GM18868 (cell line): ENCODE measurements at regions not wholly inside any gene's neighbourhood (a gene's known extent, or its start where the extent isn't known, plus 50 kb on each side); places are given as distances from the start of the nearest gene placed in this dataset.

Experiments used
- ATAC-seq: cut with Tn5 transposase; IDR thresholded peaks from one replicate; pipeline ENCODE4 v1.9.1; 2021; ENCODE audit warnings: mild to moderate bottlenecking, moderate library complexity; ENCODE audit not compliant: unreplicated experiment

- no peak for ATAC-seq
These were observed 359.5 kb upstream of the MKI67 start for GRCh38 chr10:128485701-128486235.

- no peak for ATAC-seq
These were observed 361.3 kb upstream of the MKI67 start for GRCh38 chr10:128487517-128487916.

DNA sequence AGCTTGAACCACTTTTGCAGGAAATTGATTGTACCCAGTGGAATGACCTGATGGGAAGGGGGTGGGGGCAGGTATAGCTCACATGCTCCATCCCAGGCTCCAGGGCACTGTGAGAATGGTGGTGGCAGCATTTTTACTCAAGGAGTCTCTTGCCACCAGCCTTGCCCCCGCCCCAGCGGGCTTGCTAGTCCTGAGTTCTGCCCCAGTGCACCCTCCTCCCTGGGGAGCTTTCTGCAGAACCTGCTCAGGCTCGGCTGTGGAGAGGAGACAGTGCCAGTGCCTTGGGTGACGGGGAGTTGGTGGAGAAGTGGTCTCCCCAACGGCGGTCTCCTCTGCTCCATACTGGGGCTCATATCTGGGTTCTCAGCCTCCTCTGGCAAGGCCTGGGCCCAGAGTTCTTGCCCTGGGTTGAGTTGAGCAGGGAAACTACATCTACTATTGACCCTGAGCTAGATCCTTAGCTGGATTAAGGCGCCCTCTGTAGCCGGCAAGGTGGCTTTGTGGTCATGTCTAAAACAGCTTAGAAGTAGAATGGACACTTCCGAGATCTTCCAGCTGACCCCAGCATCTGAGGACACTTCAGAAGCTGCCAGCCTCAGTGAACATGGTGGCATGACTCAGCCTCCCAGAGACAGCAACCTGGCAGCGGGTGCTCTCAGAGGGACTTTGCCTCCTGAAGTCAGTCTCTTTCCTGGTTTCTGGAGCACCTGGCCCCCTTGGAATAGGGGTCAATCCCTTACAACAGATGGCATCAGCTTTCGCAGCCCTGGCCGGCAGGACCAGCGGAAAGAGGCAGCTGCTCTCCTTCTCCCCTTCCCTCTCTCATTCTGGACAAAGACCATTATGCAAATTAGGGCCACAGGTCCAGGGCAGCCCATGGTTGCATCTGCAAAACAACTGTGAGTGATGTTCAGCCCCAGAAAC is 363.4 kb upstream of the MKI67 start:
- no peak for ATAC-seq

- no peak for ATAC-seq
These were observed 365.5 kb upstream of the MKI67 start for GRCh38 chr10:128491686-128492085.

- no peak for ATAC-seq
These were observed 367.6 kb upstream of the MKI67 start for GRCh38 chr10:128493811-128494210.

- no peak for ATAC-seq
These were observed 368.4 kb upstream of the MKI67 start for GRCh38 chr10:128494665-128495064.

DNA sequence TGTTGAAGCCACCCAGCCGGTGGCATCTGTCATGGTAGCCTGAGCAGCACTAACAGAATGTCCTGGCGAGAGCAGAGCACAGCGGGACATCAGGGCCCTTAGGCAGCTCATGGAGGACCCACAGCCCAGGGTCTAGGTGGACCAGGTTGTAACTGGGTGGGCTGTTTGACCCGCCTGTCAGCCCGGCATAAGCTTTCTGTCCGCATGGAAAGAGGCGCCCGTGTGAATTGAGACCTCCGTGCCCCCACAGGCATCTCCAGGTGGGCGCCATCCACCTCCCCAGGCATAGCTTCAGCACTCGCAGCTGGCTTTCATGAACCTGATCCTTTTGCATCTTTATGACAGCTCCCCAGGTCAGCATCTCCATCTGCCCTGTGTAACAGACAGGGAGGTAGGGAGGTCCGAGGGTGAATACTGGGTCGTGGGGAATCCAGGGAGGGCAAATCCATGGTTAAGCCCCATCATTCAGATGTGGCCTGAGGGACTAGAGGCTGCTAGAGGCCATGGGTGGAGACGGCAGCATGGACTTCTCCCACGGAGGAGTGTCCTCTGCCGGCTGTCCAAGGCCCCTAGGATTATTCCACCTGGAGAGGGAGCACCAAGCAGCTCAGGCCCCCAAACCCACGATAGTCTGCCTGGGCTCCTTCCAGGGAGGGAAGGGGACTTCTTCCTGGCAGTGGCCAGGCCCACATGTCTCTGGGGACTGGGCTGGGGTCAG is 371.6 kb upstream of the MKI67 start:
- no peak for ATAC-seq

GRCh38 chr10:128498378-128498730 is 372.1 kb upstream of the MKI67 start:
- no peak for ATAC-seq

DNA sequence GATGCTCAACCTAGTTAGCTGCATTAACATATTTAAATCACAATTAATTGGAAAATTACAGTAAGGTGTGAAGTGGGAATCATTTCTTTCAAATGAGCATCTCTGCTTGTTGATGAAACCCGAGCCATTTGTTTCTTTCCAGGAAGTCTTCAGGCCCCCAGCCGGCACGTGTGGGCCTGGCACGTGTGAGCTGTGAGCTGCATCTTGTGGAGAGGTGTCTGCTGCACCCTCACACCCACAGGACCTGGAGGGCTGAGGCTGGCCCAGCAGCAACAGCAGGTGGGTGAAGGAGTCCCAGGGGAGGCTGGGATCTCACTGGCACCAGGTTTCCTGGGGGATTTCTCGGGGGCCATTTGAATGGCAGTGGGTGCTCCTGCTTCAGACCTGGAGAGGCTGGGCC is 372.5 kb upstream of the MKI67 start:
- no peak for ATAC-seq

DNA sequence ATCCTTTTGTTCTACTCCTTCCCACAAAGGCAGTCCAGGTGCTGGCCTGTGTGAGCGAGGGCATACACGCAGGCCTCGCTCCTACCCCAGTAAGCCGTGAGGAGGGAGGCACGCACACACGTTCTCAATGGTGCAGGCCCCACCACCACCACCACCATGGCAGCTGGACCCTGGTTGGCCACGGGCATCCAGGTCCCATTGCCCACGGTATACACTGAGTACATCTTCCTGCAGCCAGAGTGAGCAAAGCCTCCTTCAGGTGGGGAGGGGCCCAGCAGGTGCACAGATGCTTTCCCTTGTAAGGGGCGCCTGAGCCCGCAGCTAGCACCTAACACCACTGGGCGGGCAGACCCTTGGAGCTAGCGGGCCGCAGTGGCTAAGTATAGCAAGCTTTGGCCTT is 373.3 kb upstream of the MKI67 start:
- no peak for ATAC-seq

DNA sequence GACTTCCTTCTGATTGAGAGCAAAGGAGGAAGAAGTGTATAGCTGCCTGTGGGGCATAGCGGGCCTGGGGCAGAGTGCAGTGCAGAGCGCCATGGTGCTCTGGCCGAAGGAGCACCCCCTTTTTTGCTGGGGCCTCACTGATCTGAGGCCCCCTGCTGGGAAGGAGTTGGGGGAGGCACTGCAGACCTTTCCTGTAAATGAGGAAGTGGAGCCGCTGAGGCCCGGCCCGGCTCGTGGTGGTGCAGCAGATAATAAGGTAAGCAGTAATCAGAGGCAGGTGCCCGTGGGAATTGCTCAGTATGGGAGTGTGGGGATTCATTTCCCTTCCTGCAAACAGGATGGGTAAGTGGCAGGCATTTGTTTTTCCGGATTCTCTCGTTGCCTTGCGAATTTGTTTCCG is 373.7 kb upstream of the MKI67 start:
- no peak for ATAC-seq

DNA sequence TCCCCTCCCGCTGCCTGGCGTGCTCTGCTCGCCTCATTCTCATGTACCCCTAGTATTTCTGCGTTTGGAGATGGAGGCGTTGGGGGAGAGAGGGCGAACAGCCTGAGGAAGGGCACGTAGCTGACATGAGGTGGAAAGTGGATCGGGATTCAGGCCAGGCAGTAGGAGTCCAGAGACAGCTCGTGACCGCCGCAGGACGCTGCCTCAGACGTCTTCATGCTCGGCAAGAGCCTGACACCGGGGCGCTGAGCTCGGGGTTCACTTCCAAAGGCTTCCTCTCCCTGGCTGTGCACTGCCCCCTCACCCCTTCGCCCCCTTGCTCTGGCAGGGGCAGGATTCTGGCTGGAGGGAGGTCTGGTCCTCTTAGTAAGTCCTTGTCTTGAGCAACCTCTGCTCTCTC is 374.4 kb upstream of the MKI67 start:
- no peak for ATAC-seq

DNA sequence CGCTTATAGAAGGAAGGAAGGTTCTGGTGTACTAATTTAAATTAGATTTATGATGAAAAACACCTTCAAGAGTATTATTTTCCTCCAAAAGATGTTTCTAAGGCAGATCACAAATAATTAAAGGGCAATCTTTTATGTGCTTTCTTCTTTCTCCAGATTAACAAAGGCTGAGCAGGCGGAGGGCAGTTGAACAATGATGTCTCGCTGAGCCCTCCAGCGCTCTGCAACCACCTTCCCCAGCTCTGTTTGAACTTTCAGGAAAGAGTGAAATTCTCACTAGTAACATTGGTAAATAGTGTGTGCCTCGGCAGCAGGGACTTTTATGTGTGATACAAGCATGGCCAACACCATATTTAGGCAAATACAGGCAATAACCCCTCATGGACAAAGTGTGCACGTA is 379.1 kb upstream of the MKI67 start:
- no peak for ATAC-seq

- ATAC-seq, result no peak
These were observed 380.2 kb upstream of the MKI67 start for GRCh38 chr10:128506423-128506822.

- ATAC-seq, result no peak
These were observed 380.8 kb upstream of the MKI67 start for GRCh38 chr10:128507066-128507465.

DNA sequence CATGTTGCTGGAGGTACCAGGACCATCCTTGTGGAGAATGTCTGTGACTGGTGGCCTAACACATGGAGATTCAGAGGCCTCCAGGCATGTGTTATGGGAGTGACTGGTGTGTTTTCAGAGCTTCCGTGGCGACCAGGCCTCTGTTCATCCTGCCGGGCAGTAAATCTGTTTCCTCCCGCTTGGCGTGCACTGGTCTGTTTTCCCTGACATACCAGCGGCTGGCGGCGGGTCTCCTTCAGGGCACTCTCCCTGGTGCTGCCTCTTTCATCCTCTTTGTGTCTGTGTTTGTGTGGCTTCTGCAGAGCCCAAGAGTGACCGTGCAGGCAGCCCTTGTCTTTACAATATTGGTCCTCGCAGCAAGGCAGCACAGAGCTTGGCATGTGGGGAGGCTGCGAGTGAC is 385.1 kb upstream of the MKI67 start:
- ATAC-seq, result no peak

- no peak for ATAC-seq
These were observed 386.5 kb upstream of the MKI67 start for GRCh38 chr10:128512767-128513166.

DNA sequence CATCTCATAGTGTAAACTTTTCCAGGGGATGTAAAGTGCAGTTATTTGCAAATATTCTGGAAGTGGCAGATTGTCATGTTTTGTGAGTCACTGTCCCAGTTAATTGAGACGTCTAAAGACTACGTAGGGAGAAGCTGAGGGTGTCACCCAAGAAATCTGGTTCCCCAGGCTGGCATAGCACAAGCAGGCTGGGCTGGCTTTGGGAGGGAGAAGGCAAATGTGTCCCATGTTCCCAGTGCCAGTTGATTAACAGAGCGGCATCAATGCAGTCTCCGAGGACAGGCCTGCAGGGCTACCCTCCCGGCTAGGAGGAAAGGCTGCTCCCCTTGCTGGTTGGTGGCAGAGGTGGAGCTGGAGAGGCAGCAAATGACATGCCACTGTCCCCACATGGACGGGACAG is 388.3 kb upstream of the MKI67 start:
- no peak for ATAC-seq

- ATAC-seq, result no peak
These were observed 390.0 kb upstream of the MKI67 start for GRCh38 chr10:128516180-128516579.

DNA sequence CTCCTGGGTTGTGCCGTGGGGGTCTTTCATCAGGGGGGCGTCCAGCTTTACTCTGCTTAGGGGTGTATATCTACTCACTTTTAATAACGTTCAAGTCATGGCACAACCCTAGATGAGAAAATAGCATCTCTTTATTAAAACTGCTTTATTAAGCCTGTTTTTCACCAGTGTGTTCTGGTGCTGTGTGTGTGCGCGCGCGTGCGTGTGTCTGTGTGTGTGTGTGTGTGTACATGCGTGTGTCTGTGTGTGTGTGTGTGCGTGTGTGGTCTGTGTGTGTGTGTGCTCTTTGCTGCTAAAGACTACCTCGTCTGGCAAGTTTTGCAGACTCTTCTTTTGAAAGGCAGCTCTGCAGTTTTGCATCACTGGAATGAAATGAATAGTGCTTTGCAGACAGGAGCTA is 390.9 kb upstream of the MKI67 start:
- ATAC-seq, result no peak

- no peak for ATAC-seq
These were observed 391.8 kb upstream of the MKI67 start for GRCh38 chr10:128518000-128518399.

GRCh38 chr10:128519581-128519980 is 393.4 kb upstream of the MKI67 start:
- ATAC-seq, result no peak
